ENCODE measurements at regions not wholly inside any gene's neighbourhood (a gene's known extent, or its start where the extent isn't known, plus 50 kb on each side); places are given as distances from the start of the nearest gene placed in this dataset.
"Not testable (repeated sequence)": the region's sequence is repeated elsewhere in the genome, so short reads cannot be mapped to it uniquely, and the experiment has no call there.

GRCh38 chr18:53920312-53921075 lies 304.0 kb downstream of the MBD2 start:
- no peak for DNase-seq

- no peak for DNase-seq
These were observed 306.4 kb downstream of the MBD2 start for GRCh38 chr18:53918091-53918490.

GRCh38 chr18:53911200-53911599 lies 313.3 kb downstream of the MBD2 start:
- no peak for DNase-seq

GRCh38 chr18:53909668-53910067 lies 314.8 kb downstream of the MBD2 start:
- no peak for DNase-seq

- no peak for DNase-seq
These were observed 316.5 kb downstream of the MBD2 start for GRCh38 chr18:53907921-53908320.

GRCh38 chr18:53906681-53907080 lies 317.8 kb downstream of the MBD2 start:
- DNase-seq, result no peak

- no peak for DNase-seq
These were observed 329.6 kb downstream of the MBD2 start for GRCh38 chr18:53894675-53895442.

GRCh38 chr18:53887447-53887846 lies 337.0 kb downstream of the MBD2 start:
- DNase-seq, result no peak

- no peak for DNase-seq
These were observed 338.4 kb downstream of the MBD2 start for GRCh38 chr18:53886058-53886457.

- DNase-seq, result no peak
These were observed 340.7 kb downstream of the MBD2 start for GRCh38 chr18:53883771-53884170.

- no peak for DNase-seq
These were observed 350.4 kb downstream of the MBD2 start for GRCh38 chr18:53874103-53874502.

- no peak for DNase-seq
These were observed 359.7 kb downstream of the MBD2 start for GRCh38 chr18:53864770-53865169.

GRCh38 chr18:53862921-53863320 lies 361.5 kb downstream of the MBD2 start:
- no peak for DNase-seq

- DNase-seq, result no peak
These were observed 363.3 kb downstream of the MBD2 start for GRCh38 chr18:53861185-53861584.

GRCh38 chr18:53859764-53860163 lies 364.7 kb downstream of the MBD2 start:
- no peak for DNase-seq

GRCh38 chr18:53850902-53851301 lies 373.6 kb downstream of the MBD2 start:
- DNase-seq, result no peak

GRCh38 chr18:53843763-53844162 lies 380.7 kb downstream of the MBD2 start:
- DNase-seq, result no peak

- DNase-seq, result no peak
These were observed 381.2 kb downstream of the MBD2 start for GRCh38 chr18:53843113-53843760.

GRCh38 chr18:53838746-53839145 lies 385.7 kb downstream of the MBD2 start:
- no peak for DNase-seq

GRCh38 chr18:53821141-53821540 lies 403.3 kb downstream of the MBD2 start:
- not testable (repeated sequence) for DNase-seq

- no peak for DNase-seq
These were observed 404.8 kb downstream of the MBD2 start for GRCh38 chr18:53819671-53820070.

- no peak for DNase-seq
These were observed 405.3 kb downstream of the MBD2 start for GRCh38 chr18:53819174-53819573.

- no peak for DNase-seq
These were observed 406.2 kb downstream of the MBD2 start for GRCh38 chr18:53817976-53818950.

Data from CD4-positive, alpha-beta T cell treated with Interleukin-4 for 1 hour (primary cell).